Liver (tissue), 8 donors: ENCODE measurements at regions not wholly inside any gene's neighbourhood (a gene's known extent, or its start where the extent isn't known, plus 50 kb on each side); places are given as distances from the start of the nearest gene placed in this dataset.

Experiments used
- DNase-seq: peaks from one replicate; pipeline ENCODE4 v3.0.0-alpha.2; 2017; ENCODE audit warnings: low spot score
- H3K27ac ChIP-seq, 2 donors: one replicate each; pipeline ENCODE4 v1.7.0; 2013; ENCODE audit warnings: inconsistent platforms in 2 of 2, low read length in 2 of 2, control low read depth in 1 of 2, low read depth in 1 of 2, mild to moderate bottlenecking in 1 of 2
- H3K27me3 ChIP-seq, 4 donors: one replicate each; pipeline versions ENCODE4 v1.6.1 to v1.7.0; 2013; ENCODE audit warnings: low read length in 3 of 4, inconsistent platforms in 1 of 4, mild to moderate bottlenecking in 1 of 4, moderate library complexity in 1 of 4; ENCODE audit not compliant: control insufficient read depth in 4 of 4, insufficient read depth in 4 of 4
- H3K36me3 ChIP-seq, 4 donors: one replicate each; pipeline versions ENCODE4 v1.6.1 to v1.7.0; 2013; ENCODE audit warnings: low read length in 3 of 4, mild to moderate bottlenecking in 3 of 4, low read depth in 1 of 4, moderate library complexity in 1 of 4; ENCODE audit not compliant: control insufficient read depth in 4 of 4, insufficient read depth in 3 of 4
- H3K4me1 ChIP-seq, 4 donors: one replicate each; pipeline versions ENCODE4 v1.6.1 to v1.7.0; 2013; ENCODE audit warnings: low read length in 3 of 4, mild to moderate bottlenecking in 3 of 4, moderate library complexity in 1 of 4; ENCODE audit not compliant: control insufficient read depth in 4 of 4, insufficient read depth in 4 of 4
- H3K4me3 ChIP-seq, 3 donors: one replicate each; pipeline versions ENCODE4 v1.6.1 to v1.7.0; 2013; ENCODE audit warnings: low read length in 3 of 3, control low read depth in 1 of 3, low read depth in 1 of 3, mild to moderate bottlenecking in 1 of 3
- H3K9ac ChIP-seq, 2 donors: one replicate each; pipeline ENCODE4 v1.7.0; 2013; ENCODE audit warnings: low read length in 2 of 2, mild to moderate bottlenecking in 2 of 2, moderate library complexity in 2 of 2, control low read depth in 1 of 2, low read depth in 1 of 2
- H3K9me3 ChIP-seq, 4 donors: one replicate each; pipeline versions ENCODE4 v1.6.1 to v1.7.0; 2013; ENCODE audit warnings: low read length in 3 of 4; ENCODE audit not compliant: control insufficient read depth in 4 of 4
- CTCF ChIP-seq: fragments of 150-350 bp; IDR thresholded peaks from 2 replicates; pipeline ENCODE4 v1.5.1; 2017; ENCODE audit warnings: improper control_type of control experiment, low read depth, low read length; ENCODE audit not compliant: missing input control
- EGR1 ChIP-seq, 2 donors: IDR thresholded peaks; 2 replicates each; pipeline ENCODE4 v1.6.1; 2016 to 2018; ENCODE audit warnings: antibody characterized with exemption in 2 of 2, low read depth in 2 of 2
- FOXA2 ChIP-seq: IDR thresholded peaks from 2 replicates; pipeline ENCODE4 v1.6.1; 2016; ENCODE audit warnings: antibody characterized with exemption
- GABPA ChIP-seq, 2 donors: IDR thresholded peaks in 1 of 2; conservative IDR thresholded peaks in 1 of 2; 2 replicates each; pipeline ENCODE4 v1.6.1; 2016; ENCODE audit warnings: antibody characterized with exemption in 2 of 2, mild to moderate bottlenecking in 1 of 2, moderate library complexity in 1 of 2
- HNF4A ChIP-seq, 2 donors: conservative IDR thresholded peaks; 2 replicates each; pipeline ENCODE4 v1.6.1; 2016; ENCODE audit warnings: antibody characterized with exemption in 2 of 2, mild to moderate bottlenecking in 2 of 2
- JUND ChIP-seq, 2 donors: IDR thresholded peaks; 2 replicates each; pipeline ENCODE4 v1.6.1; 2016; ENCODE audit warnings: antibody characterized with exemption in 2 of 2
- MAX ChIP-seq: IDR thresholded peaks from 2 replicates; pipeline ENCODE4 v1.6.1; 2016; ENCODE audit warnings: antibody characterized with exemption
- NR2F2 ChIP-seq: IDR thresholded peaks from 2 replicates; pipeline ENCODE4 v1.6.1; 2016; ENCODE audit warnings: antibody characterized with exemption
- RAD21 ChIP-seq, 2 donors: IDR thresholded peaks; 2 replicates each; pipeline ENCODE4 v1.6.1; 2016; ENCODE audit warnings: antibody characterized with exemption in 2 of 2, mild to moderate bottlenecking in 2 of 2
- REST ChIP-seq: IDR thresholded peaks from 2 replicates; pipeline ENCODE4 v1.6.1; 2016; ENCODE audit warnings: antibody characterized with exemption, mild to moderate bottlenecking
- RXRA ChIP-seq, 2 donors: IDR thresholded peaks; 2 replicates each; pipeline ENCODE4 v1.6.1; 2017 to 2018; ENCODE audit warnings: antibody characterized with exemption in 2 of 2, mild to moderate bottlenecking in 1 of 2
- SP1 ChIP-seq: IDR thresholded peaks from 2 replicates; pipeline ENCODE4 v1.6.1; 2018; ENCODE audit warnings: antibody characterized with exemption, mild to moderate bottlenecking
- TAF1 ChIP-seq: conservative IDR thresholded peaks from 2 replicates; pipeline ENCODE4 v1.6.1; 2016; ENCODE audit warnings: antibody characterized with exemption, mild to moderate bottlenecking
- YY1 ChIP-seq: IDR thresholded peaks from 2 replicates; pipeline ENCODE4 v1.6.1; 2016; ENCODE audit warnings: antibody characterized with exemption, mild to moderate bottlenecking
- ZBTB33 ChIP-seq: IDR thresholded peaks from 2 replicates; pipeline ENCODE4 v1.6.1; 2016; ENCODE audit warnings: antibody characterized with exemption
- WGBS: extraction: QIAGEN DNeasy Blood & Tissue Kit; methylation state at CpG from one replicate; pipeline ENCODE4 v1.1.7; 2013; 5-methylcytosine and 5-hydroxymethylcytosine counted together
- donor health status: healthy.
- donor health status: healthy.
- donor health status: healthy.
- donor health status: healthy.
- donor health status: healthy.

- no peak overlapping the region for H3K27ac ChIP-seq
- H3K4me3 ChIP-seq = no peak overlapping the region
- no peak for DNase-seq
- H3K36me3 ChIP-seq = no peaks in the 10 kb centered on the region
- H3K9me3 ChIP-seq = peaks cover 0 to 7% (median 0%) of the 10 kb centered on the region in 4 donors
- H3K27me3 ChIP-seq = peaks cover 0 to 4% (median 0%) of the 10 kb centered on the region in 4 donors
- no peak for TF ChIP-seq ZBTB33
- no peak for TF ChIP-seq RXRA (IDR thresholded peaks at IDR 0.05)
- no peak for TF ChIP-seq EGR1 (IDR thresholded peaks at IDR 0.05; ENCODE audit: low read depth in 2 of 2)
- TF ChIP-seq MAX = no peak
- TF ChIP-seq CTCF = no peak
- no peak for TF ChIP-seq FOXA2
- no peak for TF ChIP-seq SP1
- no peak for TF ChIP-seq REST
- no peak for TF ChIP-seq RAD21 (IDR thresholded peaks at IDR 0.05)
- TF ChIP-seq TAF1 = no peak
- TF ChIP-seq JUND (IDR thresholded peaks at IDR 0.05) = no peak
- no peak for TF ChIP-seq HNF4A (conservative IDR thresholded peaks at IDR 0.05)
- no peak for TF ChIP-seq GABPA (IDR thresholded peaks at IDR 0.05 in 1 of 2, conservative IDR thresholded peaks at IDR 0.05 in 1 of 2)
- no peak for TF ChIP-seq NR2F2
- TF ChIP-seq YY1 = no peak
- no peak overlapping the region for H3K9ac ChIP-seq
- WGBS = 47% methylated on average over 2 of the region's 2 CpGs
- no peaks in the 10 kb centered on the region for H3K4me1 ChIP-seq
These were observed 107.9 kb downstream of the PMAIP1 start for GRCh38 chr18:60007661-60008060.

GRCh38 chr18:60003610-60004185 is 103.9 kb downstream of the PMAIP1 start:
- H3K4me3 ChIP-seq = no peak overlapping the region
- no peak for DNase-seq
- H3K36me3 ChIP-seq = no peaks in the 10 kb centered on the region
- H3K27me3 ChIP-seq = no peaks in the 10 kb centered on the region
- WGBS = 87% methylated on average over 16 of the region's 16 CpGs
- TF ChIP-seq NR2F2 = no peak
- TF ChIP-seq YY1 = no peak
- TF ChIP-seq ZBTB33 = no peak
- no peaks in the 10 kb centered on the region for H3K4me1 ChIP-seq
- no peaks in the 10 kb centered on the region for H3K9me3 ChIP-seq
- H3K27ac ChIP-seq = no peak overlapping the region
- no peak overlapping the region for H3K9ac ChIP-seq
